Mucosa of gallbladder (tissue), 1 donor: ENCODE measurements at regions not wholly inside any gene's neighbourhood (a gene's known extent, or its start where the extent isn't known, plus 50 kb on each side); places are given as distances from the start of the nearest gene placed in this dataset.

Experiments
- DNase-seq: peaks from one replicate; pipeline ENCODE4 v3.0.0-alpha.2; 2020; ENCODE audit warnings: low spot score
- donor health status: DM: no; HTN: no; CAD: no.

DNA sequence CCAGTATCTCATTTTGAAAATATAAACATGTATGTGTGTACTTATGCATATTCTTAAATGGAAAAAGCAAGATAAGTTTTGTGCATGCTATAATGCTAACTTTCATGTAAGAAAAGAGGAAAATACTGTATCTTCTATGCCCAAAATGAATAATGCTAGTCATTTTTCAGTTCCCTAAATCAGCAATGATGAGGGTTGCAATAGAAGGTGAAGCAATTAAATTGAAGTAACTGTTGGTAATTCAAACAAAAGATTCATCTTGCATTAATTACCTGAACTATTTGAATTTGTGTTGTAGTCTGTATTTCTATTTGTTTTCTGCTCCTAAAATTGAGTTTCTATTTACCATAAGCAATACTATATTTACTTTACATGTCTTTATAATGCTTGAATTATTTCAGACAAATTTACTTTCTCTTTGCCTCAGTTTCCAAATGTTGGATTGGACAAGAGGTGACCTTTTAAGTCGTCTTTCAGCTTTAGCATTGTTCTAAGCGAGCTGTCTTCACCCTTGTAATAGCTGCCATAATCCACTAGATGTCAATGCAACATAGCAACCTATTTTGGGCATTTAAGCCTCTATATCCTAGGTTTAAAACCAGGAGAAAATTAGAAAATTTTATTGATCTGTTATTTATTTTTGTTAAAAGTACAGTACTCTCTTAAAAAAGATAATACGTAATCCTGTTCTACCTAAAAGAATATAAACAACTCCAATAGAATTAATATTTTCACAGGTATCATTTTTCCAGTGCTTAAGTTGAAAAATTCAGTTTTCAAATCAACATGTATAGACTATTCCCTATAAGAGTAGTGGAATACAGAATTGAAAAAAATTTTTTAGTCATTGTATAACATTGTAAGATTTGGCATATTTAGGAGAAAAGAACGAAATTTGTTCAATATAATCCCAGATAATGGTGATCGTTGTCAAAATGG, 52.3 kb upstream of the IFNGR1 start:
- DNase-seq: no peak

DNA sequence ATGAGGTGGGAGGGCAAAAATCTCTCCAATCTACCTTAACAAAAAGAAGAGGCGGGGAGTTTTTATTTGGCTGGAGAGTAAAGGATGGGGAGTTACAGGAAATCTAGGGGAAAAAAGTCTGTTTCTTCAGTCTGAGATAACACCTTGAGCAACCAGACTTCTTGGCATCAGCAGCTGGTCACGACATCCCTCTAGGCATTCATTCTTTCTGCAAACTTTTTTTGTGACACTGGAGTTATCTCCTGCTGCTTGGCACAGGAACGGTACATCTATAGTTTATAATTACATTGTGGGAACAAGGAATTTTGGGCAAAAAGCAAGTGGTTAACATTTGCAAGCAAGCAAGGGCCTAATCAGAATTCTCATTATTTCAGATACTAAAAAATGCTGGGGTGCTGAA, 50.6 kb upstream of the IFNGR1 start:
- DNase-seq: no peak

DNA sequence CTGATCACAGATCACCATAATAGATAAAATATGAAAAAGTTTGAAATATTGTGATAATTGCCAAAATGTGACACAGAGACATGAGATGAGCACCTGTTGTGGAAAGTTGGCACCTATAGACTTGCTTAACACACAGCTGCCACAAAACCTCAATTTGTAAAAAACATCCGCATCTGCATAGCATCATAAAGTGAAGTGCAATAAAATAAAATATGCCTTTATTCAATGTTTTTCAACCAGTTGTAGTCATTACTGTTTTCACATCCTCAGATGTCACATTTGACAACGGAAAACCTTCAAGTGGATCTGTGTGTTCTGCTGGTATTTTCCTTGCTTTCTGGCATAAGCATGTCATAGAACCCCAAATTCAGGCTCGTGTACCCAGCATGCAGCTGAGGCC, 50.2 kb upstream of the IFNGR1 start:
- no peak for DNase-seq
